Breast epithelium (tissue), 3 donors: ENCODE measurements at regions not wholly inside any gene's neighbourhood (a gene's known extent, or its start where the extent isn't known, plus 50 kb on each side); places are given as distances from the start of the nearest gene placed in this dataset.

Experiments used
- CTCF ChIP-seq, 3 donors: fragments of 450-650 bp; IDR thresholded peaks; one replicate each; pipeline ENCODE4 v1.5.1; 2016 to 2017; ENCODE audit warnings: antibody characterized with exemption in 3 of 3, mild to moderate bottlenecking in 3 of 3, moderate library complexity in 3 of 3
- POLR2AphosphoS5 ChIP-seq, 3 donors: sonication (generic); formaldehyde crosslinking; IDR thresholded peaks; one replicate each; pipeline ENCODE4 v1.6.1; 2017; ENCODE audit warnings: antibody characterized with exemption in 3 of 3

GRCh38 chr5:144944936-144945335, 774.3 kb downstream of the KCTD16 start:
- TF ChIP-seq POLR2AphosphoS5 (IDR thresholded peaks at IDR 0.05) = no peak
- TF ChIP-seq CTCF (IDR thresholded peaks at IDR 0.05) = no peak
